K562 (cell line): ENCODE measurements at regions not wholly inside any gene's neighbourhood (a gene's known extent, or its start where the extent isn't known, plus 50 kb on each side); places are given as distances from the start of the nearest gene placed in this dataset.

ENCODE experiments used
- ATAC-seq: fragments of 200-7000 bp; cut with Tn5 transposase; 3 replicates; pipeline ENCODE4 v1.9.1; 2020; ENCODE audit warnings: moderate library complexity
- BruUV-seq: library from RNA; stranded (reverse); fragments of 400-500 nt; replicated peaks from 2 replicates; lab custom pipeline; 2021; lab: Mats Ljungman, UMichigan
- CTCF ChIA-PET: fragments of 300-600 bp; formaldehyde crosslinking; extraction: SDS; loops from one replicate; lab custom pipeline; 2021; ENCODE audit warnings: low intra/inter-chr PET ratio; lab: Yijun Ruan, JAX
- POLR2A ChIA-PET: fragments of 300-600, 350-650 bp; sonication (Branson Sonifier 250); formaldehyde crosslinking; extraction: SDS; loops from one replicate; lab custom pipeline; 2021; ENCODE audit warnings: antibody characterized with exemption, inconsistent platforms; lab: Yijun Ruan, JAX
- DNase-seq, 4 experiments: peaks; one replicate each; pipeline versions ENCODE4 v3.0.0 to v3.0.0-alpha.2; 2011 to 2018; ENCODE audit warnings: low spot score in 3 of 4, mixed read lengths in 3 of 4; ENCODE audit errors: extremely low read depth in 1 of 4
- FAIRE-seq: peaks from 2 replicates; lab custom pipeline; 2011; peaks lifted over from hg19 to GRCh38; lab: Jason Lieb, UNC
- H2AFZ ChIP-seq: 2 replicates; pipeline ENCODE4 v1.6.0; 2011; ENCODE audit warnings: low read depth, low read length, control low read depth, inconsistent platforms
- H3K27ac ChIP-seq: fragments of 200-600 bp; 3 replicates; pipeline ENCODE4 v1.8.0; 2011; ENCODE audit warnings: low read depth, mild to moderate bottlenecking, control low read depth, inconsistent platforms, low read length, moderate library complexity, mixed read lengths; ENCODE audit errors: extremely low read depth
- H3K27me3 ChIP-seq, 2 experiments: fragments of 300-600 bp in 1 of 2; 2 replicates in 1 of 2; 3 replicates in 1 of 2; pipeline versions ENCODE4 v1.6.0 to v1.8.0; 2011; ENCODE audit warnings: inconsistent platforms in 2 of 2, low read length in 2 of 2, mild to moderate bottlenecking in 1 of 2, mixed read lengths in 1 of 2, moderate library complexity in 1 of 2; ENCODE audit not compliant: control insufficient read depth in 2 of 2, insufficient read depth in 2 of 2
- H3K36me3 ChIP-seq: fragments of 300-600 bp; 3 replicates; pipeline ENCODE4 v1.8.0; 2011; ENCODE audit warnings: mild to moderate bottlenecking, low read length, inconsistent platforms; ENCODE audit not compliant: control insufficient read depth, insufficient read depth
- H3K4me1 ChIP-seq, 2 experiments: fragments of 200-600 bp in 1 of 2; replicated peaks in 1 of 2; 2 replicates in 1 of 2; 3 replicates in 1 of 2; pipeline versions ENCODE4 v1.5.1 to v1.8.0; 2011; ENCODE audit warnings: inconsistent platforms in 2 of 2, low read length in 2 of 2, mild to moderate bottlenecking in 1 of 2, mixed read lengths in 1 of 2, moderate library complexity in 1 of 2; ENCODE audit not compliant: control insufficient read depth in 2 of 2, insufficient read depth in 2 of 2
- H3K4me2 ChIP-seq: 2 replicates; pipeline ENCODE4 v1.6.1; 2011; ENCODE audit warnings: low read length, control low read depth, inconsistent platforms, mixed read lengths; ENCODE audit not compliant: insufficient read depth
- H3K4me3 ChIP-seq: fragments of 200-600 bp; sonication (generic), shearing (Covaris generic); 2 replicates; pipeline ENCODE4 v1.5.1; 2016; ENCODE audit warnings: control low read depth, inconsistent platforms
- H3K79me2 ChIP-seq: fragments of 200-600 bp; 3 replicates; pipeline ENCODE4 v1.8.0; 2011; ENCODE audit warnings: low read length, inconsistent platforms; ENCODE audit not compliant: control insufficient read depth, insufficient read depth
- H3K9ac ChIP-seq, 2 experiments: 2 replicates each; pipeline versions ENCODE4 v1.6.0 to v1.6.1; 2011; ENCODE audit warnings: low read depth in 2 of 2, low read length in 2 of 2, control low read depth in 1 of 2, inconsistent platforms in 1 of 2, mild to moderate bottlenecking in 1 of 2, mixed read lengths in 1 of 2; ENCODE audit not compliant: insufficient read depth in 1 of 2
- H3K9me1 ChIP-seq: one replicate; pipeline ENCODE4 v1.6.0; 2011; ENCODE audit warnings: inconsistent platforms, mild to moderate bottlenecking, low read length, moderate library complexity; ENCODE audit not compliant: control insufficient read depth, insufficient read depth
- H3K9me3 ChIP-seq: replicated peaks from 2 replicates; pipeline ENCODE4 v1.5.1; 2011; ENCODE audit warnings: low read depth, low read length, inconsistent platforms; ENCODE audit not compliant: control insufficient read depth, insufficient read depth
- H4K20me1 ChIP-seq: replicated peaks from 2 replicates; pipeline ENCODE4 v1.6.1; 2011; ENCODE audit warnings: low read length, inconsistent platforms, mixed read lengths; ENCODE audit not compliant: control insufficient read depth, insufficient read depth
- CTCFL ChIP-seq: IDR thresholded peaks from 2 replicates; pipeline ENCODE4 v1.6.1; 2011; ENCODE audit warnings: borderline replicate concordance, low read depth, mild to moderate bottlenecking, moderate library complexity, low read length; ENCODE audit not compliant: insufficient read depth, poor library complexity, severe bottlenecking
- CXXC5 ChIP-seq: fragments of 250-450 bp; sonication (Bioruptor Pico); IDR thresholded peaks from 2 replicates; pipeline ENCODE4 v1.8.0; 2022; ENCODE audit warnings: inconsistent platforms, mild to moderate bottlenecking, moderate library complexity
- HDAC8 ChIP-seq: fragments of 450-650 bp; IDR thresholded peaks from 2 replicates; pipeline ENCODE4 v1.6.1; 2016; ENCODE audit warnings: mild to moderate bottlenecking, missing genetic modification characterization, moderate library complexity, missing compliant biosample characterization
- HEY1 ChIP-seq: fragments of 250-450 bp; sonication (Bioruptor Pico); IDR thresholded peaks from 2 replicates; pipeline ENCODE4 v1.5.0; 2020; ENCODE audit warnings: mild to moderate bottlenecking, moderate library complexity, borderline replicate concordance
- MCM3 ChIP-seq: fragments of 450-650 bp; IDR thresholded peaks from 2 replicates; pipeline ENCODE4 v1.6.1; 2016
- POLR2B ChIP-seq: fragments of 450-650 bp; IDR thresholded peaks from 2 replicates; pipeline ENCODE4 v1.6.1; 2018; ENCODE audit warnings: low read depth; ENCODE audit not compliant: partially characterized antibody
- TARDBP ChIP-seq: fragments of 450-650 bp; IDR thresholded peaks from 2 replicates; pipeline ENCODE4 v1.6.1; 2016
- TCF3 ChIP-seq: sonication (generic); formaldehyde crosslinking; IDR thresholded peaks from 2 replicates; pipeline ENCODE4 v1.4.0; 2020; ENCODE audit warnings: mild to moderate bottlenecking, missing genetic modification reagents
- ZNF398 ChIP-seq: fragments of 250-450 bp; sonication (Bioruptor Pico); IDR thresholded peaks from 2 replicates; pipeline ENCODE4 v1.8.0; 2021; ENCODE audit warnings: moderate library complexity, mild to moderate bottlenecking, inconsistent platforms
- WGBS: fragments of 100-300 bp; shearing (Covaris generic); methylation state at CpG from one replicate; pipeline ENCODE4 v1.1.6; 2016; ENCODE audit warnings: low coverage, mixed read lengths; ENCODE audit not compliant: insufficient coverage; ENCODE audit errors: missing lambda C conversion rate; 5-methylcytosine and 5-hydroxymethylcytosine counted together
- in situ Hi-C: fragments of 300-500 bp; cut with MboI; formaldehyde crosslinking; loops from 4 replicates; pipeline ENCODE4 v1.15.0; 2018; ENCODE audit warnings: inconsistent platforms, mixed read lengths
- intact Hi-C: fragments of 100-400 bp; cut with micrococcal nuclease; formaldehyde crosslinking; loops from 2 replicates; pipeline ENCODE4 v1.14.2; 2022
- TF ChIP-seq, protein P1 (sequence below): conservative IDR thresholded peaks from 2 replicates; pipeline ENCODE4 v1.6.1; 2011; ENCODE audit warnings: low read depth, mild to moderate bottlenecking, low read length; ENCODE audit not compliant: control insufficient read depth
- TF ChIP-seq, protein P2 (sequence below): sonication (generic); formaldehyde crosslinking; IDR thresholded peaks from 2 replicates; pipeline ENCODE4 v1.8.0; 2023; ENCODE audit warnings: missing genetic modification reagents, mild to moderate bottlenecking, borderline replicate concordance

DNA sequence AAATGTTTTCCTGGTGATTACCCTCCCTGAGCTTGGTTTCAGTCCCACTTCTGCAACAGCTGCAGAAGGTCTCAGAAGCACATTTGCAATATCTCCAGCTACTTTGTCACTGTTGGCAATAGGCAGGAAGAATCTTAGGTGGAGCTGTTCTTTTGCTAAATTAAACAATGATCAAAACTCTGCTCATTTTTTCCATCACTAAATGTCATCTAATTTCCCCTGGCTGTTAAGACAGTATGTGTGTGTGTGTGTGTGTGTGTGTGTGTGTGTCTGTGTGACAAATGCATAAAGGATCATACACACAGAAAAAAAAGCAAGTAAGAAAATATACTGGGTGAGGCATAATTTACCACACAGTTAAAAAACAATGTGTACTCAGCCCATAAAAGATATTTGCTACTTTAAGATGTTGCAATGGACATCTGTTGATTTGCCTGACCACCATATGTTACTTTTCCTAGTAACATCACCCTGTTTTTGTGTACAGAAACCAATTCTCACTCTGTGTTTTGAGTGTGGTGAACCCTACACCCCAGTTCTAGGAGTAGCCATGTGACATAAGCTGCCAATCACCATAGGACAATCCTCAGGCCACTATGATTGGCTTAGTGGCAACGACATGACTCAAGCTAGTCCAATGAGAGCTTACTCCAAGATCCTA is 572.6 kb upstream of the CLINT1 start:
- ATAC-seq: no peak
- H4K20me1 ChIP-seq: no peaks in the 10 kb centered on the region
- H2AFZ ChIP-seq: no peak overlapping the region
- in situ Hi-C loops: no loop called here
- H3K27me3 ChIP-seq: no peaks in the 10 kb centered on the region
- FAIRE-seq: no peak
- no peaks in the 10 kb centered on the region for H3K79me2 ChIP-seq
- no TSS peak for BruUV-seq
- intact Hi-C loops: no loop called here
- H3K9me3 ChIP-seq: no peaks in the 10 kb centered on the region
- H3K9me1 ChIP-seq: no peaks in the 10 kb centered on the region
- DNase-seq: no peak
- 0% methylated on average over 1 of the region's 1 CpG for WGBS
- ChIA-PET POLR2A (no interaction called here), CTCF (interaction anchor here (0.7 kb wide), 1 partner anchor 20 kb away, joined by 3 read pairs; no protein-coding TSS in a partner anchor)
- no peaks in the 10 kb centered on the region for H3K36me3 ChIP-seq
- no peak overlapping the region for H3K4me3 ChIP-seq
- H3K9ac ChIP-seq: no peak overlapping the region
- H3K27ac ChIP-seq: no peak overlapping the region
- H3K4me1 ChIP-seq: no peaks in the 10 kb centered on the region
- no peak overlapping the region for H3K4me2 ChIP-seq
- TF ChIP-seq TARDBP (no peak), POLR2B (no peak), HDAC8 (tag) (no peak), CTCFL (no peak), TCF3 (no peak), CXXC5 (CRISPR knock-in tag) (no peak), MCM3 (no peak), ZNF398 (CRISPR knock-in tag) (no peak), HEY1 (no peak)
- TF ChIP-seq, protein P1, sequence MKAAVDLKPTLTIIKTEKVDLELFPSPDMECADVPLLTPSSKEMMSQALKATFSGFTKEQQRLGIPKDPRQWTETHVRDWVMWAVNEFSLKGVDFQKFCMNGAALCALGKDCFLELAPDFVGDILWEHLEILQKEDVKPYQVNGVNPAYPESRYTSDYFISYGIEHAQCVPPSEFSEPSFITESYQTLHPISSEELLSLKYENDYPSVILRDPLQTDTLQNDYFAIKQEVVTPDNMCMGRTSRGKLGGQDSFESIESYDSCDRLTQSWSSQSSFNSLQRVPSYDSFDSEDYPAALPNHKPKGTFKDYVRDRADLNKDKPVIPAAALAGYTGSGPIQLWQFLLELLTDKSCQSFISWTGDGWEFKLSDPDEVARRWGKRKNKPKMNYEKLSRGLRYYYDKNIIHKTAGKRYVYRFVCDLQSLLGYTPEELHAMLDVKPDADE: no peak
- TF ChIP-seq, protein P2, sequence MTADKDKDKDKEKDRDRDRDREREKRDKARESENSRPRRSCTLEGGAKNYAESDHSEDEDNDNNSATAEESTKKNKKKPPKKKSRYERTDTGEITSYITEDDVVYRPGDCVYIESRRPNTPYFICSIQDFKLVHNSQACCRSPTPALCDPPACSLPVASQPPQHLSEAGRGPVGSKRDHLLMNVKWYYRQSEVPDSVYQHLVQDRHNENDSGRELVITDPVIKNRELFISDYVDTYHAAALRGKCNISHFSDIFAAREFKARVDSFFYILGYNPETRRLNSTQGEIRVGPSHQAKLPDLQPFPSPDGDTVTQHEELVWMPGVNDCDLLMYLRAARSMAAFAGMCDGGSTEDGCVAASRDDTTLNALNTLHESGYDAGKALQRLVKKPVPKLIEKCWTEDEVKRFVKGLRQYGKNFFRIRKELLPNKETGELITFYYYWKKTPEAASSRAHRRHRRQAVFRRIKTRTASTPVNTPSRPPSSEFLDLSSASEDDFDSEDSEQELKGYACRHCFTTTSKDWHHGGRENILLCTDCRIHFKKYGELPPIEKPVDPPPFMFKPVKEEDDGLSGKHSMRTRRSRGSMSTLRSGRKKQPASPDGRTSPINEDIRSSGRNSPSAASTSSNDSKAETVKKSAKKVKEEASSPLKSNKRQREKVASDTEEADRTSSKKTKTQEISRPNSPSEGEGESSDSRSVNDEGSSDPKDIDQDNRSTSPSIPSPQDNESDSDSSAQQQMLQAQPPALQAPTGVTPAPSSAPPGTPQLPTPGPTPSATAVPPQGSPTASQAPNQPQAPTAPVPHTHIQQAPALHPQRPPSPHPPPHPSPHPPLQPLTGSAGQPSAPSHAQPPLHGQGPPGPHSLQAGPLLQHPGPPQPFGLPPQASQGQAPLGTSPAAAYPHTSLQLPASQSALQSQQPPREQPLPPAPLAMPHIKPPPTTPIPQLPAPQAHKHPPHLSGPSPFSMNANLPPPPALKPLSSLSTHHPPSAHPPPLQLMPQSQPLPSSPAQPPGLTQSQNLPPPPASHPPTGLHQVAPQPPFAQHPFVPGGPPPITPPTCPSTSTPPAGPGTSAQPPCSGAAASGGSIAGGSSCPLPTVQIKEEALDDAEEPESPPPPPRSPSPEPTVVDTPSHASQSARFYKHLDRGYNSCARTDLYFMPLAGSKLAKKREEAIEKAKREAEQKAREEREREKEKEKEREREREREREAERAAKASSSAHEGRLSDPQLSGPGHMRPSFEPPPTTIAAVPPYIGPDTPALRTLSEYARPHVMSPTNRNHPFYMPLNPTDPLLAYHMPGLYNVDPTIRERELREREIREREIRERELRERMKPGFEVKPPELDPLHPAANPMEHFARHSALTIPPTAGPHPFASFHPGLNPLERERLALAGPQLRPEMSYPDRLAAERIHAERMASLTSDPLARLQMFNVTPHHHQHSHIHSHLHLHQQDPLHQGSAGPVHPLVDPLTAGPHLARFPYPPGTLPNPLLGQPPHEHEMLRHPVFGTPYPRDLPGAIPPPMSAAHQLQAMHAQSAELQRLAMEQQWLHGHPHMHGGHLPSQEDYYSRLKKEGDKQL (CRISPR knock-in tag): no peak
